ENCODE measurements at regions not wholly inside any gene's neighbourhood (a gene's known extent, or its start where the extent isn't known, plus 50 kb on each side); places are given as distances from the start of the nearest gene placed in this dataset.

- TF ChIP-seq, protein P1, sequence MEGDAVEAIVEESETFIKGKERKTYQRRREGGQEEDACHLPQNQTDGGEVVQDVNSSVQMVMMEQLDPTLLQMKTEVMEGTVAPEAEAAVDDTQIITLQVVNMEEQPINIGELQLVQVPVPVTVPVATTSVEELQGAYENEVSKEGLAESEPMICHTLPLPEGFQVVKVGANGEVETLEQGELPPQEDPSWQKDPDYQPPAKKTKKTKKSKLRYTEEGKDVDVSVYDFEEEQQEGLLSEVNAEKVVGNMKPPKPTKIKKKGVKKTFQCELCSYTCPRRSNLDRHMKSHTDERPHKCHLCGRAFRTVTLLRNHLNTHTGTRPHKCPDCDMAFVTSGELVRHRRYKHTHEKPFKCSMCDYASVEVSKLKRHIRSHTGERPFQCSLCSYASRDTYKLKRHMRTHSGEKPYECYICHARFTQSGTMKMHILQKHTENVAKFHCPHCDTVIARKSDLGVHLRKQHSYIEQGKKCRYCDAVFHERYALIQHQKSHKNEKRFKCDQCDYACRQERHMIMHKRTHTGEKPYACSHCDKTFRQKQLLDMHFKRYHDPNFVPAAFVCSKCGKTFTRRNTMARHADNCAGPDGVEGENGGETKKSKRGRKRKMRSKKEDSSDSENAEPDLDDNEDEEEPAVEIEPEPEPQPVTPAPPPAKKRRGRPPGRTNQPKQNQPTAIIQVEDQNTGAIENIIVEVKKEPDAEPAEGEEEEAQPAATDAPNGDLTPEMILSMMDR (IDR thresholded peaks at IDR 0.05) = no peak
- no peak for TF ChIP-seq POLR2A (IDR thresholded peaks at IDR 0.05)
Measured at GRCh38 chrX:80181079-80181478, 166.5 kb downstream of the TBX22 start.
